ENCODE measurements at regions not wholly inside any gene's neighbourhood (a gene's known extent, or its start where the extent isn't known, plus 50 kb on each side); places are given as distances from the start of the nearest gene placed in this dataset.
"Not testable (repeated sequence)": the region's sequence is repeated elsewhere in the genome, so short reads cannot be mapped to it uniquely, and the experiment has no call there.

DNA sequence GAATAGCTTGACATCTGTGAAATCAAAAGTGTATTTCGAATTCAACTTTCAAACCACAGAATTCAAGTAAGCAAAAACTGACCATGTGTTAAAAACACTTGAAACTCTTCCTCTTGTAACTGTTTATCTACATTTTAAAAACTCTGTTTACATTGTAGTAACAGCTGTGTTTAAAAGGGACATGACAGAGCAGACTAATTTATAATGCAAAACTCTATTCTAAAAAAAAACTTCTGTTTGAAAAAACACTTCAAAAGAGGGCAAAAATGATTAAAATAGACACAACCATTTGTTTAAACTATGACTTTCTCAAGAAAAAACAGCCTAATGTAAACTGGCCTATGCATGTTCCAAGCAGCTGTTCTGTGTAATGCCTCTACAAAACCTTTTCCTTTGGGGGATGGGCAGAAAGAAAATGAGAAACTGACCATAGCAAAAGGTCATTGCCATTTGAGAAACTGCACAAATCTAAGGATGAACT lies 149.1 kb upstream of the HMGA2 start:
- no peak for DNase-seq (ENCODE audit: low spot score)

DNA sequence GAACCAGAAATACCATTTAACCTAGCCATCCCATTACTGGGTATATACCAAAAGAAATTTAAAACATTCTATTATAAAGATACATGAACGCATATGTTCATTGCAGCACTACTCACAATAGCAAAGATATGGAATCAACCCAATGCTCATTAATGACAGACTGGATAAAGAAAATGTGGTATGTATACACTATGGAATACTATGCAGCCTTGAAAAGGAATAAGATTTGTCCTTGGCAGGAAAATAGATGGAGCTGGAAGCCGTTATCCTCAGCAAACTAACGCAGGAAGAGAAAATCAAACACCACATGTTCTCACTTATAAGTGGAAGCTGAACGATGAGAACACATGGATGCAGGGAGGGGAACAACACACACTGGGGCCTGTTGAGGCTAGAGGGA lies 146.1 kb upstream of the HMGA2 start:
- not testable (repeated sequence) for DNase-seq (ENCODE audit: low spot score)

GRCh38 chr12:65681226-65681625 lies 143.1 kb upstream of the HMGA2 start:
- no peak for DNase-seq (ENCODE audit: low spot score)

DNA sequence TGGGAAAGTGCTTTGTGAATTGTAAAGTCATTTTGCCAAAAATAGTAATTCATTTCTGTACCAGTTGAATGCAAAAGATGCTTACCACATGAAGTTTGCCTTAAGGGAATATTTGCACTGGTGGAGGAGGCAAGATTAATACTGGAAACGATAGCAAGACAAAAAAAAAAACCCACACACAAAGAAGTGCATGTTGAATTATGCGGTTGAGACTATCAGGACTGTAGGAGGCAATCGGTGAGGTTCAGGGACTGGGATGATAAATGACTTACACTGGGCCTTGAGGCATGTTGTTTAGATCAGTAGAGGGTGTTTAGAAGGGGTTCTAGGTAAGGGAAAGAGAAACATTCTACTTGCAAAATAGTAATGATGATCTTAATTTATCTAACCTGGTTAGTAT lies 142.2 kb upstream of the HMGA2 start:
- no peak for DNase-seq (ENCODE audit: low spot score)

- DNase-seq (ENCODE audit: low spot score) = no peak
These were observed 139.4 kb upstream of the HMGA2 start for GRCh38 chr12:65684906-65685305.

GRCh38 chr12:65685514-65685913 lies 138.8 kb upstream of the HMGA2 start:
- DNase-seq (ENCODE audit: low spot score) = no peak

DNA sequence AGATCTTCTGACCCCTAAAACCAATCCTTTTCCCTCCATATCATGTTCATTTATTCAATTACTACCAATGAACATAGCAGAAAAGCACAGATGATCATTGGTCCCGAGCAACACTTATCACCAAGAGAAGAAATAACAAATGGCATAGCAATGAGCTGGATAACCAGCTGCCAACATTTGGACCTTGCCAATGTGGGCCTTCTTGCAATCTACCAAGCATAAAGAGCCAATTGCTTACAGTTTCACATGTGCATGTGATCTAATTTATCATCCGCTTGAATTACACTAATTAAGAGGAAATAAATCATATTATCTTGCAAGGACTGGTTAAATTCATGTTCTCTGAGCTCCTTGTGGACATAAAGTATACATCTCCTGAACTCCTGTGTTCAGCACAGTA lies 134.8 kb upstream of the HMGA2 start:
- DNase-seq (ENCODE audit: low spot score) = no peak

GRCh38 chr12:65690477-65690876 lies 133.8 kb upstream of the HMGA2 start:
- no peak for DNase-seq (ENCODE audit: low spot score)

GRCh38 chr12:65694130-65694529 lies 130.2 kb upstream of the HMGA2 start:
- DNase-seq (ENCODE audit: low spot score) = no peak

GRCh38 chr12:65695113-65695865 lies 129.0 kb upstream of the HMGA2 start:
- peak; percentile 15 for DNase-seq (ENCODE audit: low spot score)

- DNase-seq (ENCODE audit: low spot score) = no peak
These were observed 128.1 kb upstream of the HMGA2 start for GRCh38 chr12:65696227-65696626.

- DNase-seq (ENCODE audit: low spot score) = peak; percentile 15
These were observed 125.0 kb upstream of the HMGA2 start for GRCh38 chr12:65699251-65699650.

DNA sequence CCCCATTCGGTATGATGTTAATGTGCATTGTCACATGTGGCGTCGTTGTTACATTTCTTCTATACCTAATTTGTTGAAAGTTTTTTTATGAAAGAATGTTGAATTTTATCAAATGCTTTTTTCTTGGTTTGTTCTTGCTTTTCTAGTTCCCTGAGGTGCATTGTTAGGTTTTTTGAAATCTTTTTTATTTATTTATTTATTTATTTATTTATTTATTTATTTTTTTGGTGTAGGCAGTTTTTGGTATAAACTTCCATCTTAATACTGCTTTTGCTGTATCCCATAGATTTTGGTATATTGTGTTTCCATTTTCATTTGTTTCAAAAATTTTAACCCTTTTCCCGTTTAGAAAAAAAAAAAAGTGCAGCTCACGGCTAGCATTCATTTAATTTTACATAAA lies 121.1 kb upstream of the HMGA2 start:
- DNase-seq (ENCODE audit: low spot score) = no peak

GRCh38 chr12:65705380-65705876 lies 118.9 kb upstream of the HMGA2 start:
- DNase-seq (ENCODE audit: low spot score) = no peak

DNA sequence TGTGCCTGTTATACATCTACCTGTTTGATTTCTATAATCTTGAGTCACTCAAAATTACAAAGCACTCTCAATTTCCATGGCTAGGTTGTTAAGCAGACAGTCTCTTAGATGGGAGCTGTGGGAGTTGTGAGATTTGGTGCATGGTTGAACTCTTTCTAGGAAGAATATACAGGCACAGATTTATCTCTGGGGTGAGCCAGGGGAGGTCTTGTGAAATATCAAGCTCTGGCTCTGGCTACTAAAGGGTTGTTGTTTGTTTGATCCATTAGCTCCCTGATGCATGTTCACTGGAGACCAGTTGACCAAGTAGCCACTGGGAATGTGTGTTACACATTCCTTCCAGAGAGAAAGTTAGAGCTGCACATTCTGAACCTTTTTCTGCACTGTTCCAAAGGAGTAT lies 117.2 kb upstream of the HMGA2 start:
- no peak for DNase-seq (ENCODE audit: low spot score)

DNA sequence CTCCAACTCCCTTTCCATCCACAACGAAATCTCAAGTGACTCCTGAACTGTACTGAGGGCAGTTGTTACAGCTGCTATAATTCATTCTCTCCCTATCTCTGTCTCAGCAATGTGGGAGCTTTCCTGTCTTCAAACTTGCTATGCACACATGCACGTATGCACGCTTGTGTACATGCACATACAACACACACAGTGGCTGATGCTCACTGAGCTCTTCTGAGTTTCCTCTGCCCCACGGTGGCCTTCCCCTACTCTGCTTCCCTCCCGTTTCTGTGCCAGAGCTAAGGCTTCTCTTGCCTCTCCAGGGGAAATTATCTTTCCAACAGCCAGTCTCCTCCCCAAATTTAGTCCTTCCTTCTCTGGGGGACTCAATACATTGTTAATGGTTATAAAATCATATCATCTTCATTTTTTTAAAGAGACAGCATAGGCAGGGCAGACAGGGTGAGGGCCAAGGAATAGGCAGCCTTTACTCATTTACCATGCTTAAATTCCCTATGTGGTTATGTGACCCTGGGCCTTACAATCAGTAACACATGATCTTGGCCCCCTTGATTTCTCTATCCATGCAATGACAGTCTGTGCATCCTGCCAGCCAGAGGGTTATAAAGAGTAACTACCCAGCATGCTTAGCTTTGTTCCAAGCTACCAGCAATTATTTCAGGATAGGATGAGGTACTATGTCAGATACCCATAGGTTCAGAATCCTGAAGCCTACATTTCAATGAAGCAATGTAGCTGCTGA lies 111.9 kb upstream of the HMGA2 start:
- DNase-seq (ENCODE audit: low spot score) = no peak

- DNase-seq (ENCODE audit: low spot score) = no peak
These were observed 108.3 kb upstream of the HMGA2 start for GRCh38 chr12:65715961-65716360.

DNA sequence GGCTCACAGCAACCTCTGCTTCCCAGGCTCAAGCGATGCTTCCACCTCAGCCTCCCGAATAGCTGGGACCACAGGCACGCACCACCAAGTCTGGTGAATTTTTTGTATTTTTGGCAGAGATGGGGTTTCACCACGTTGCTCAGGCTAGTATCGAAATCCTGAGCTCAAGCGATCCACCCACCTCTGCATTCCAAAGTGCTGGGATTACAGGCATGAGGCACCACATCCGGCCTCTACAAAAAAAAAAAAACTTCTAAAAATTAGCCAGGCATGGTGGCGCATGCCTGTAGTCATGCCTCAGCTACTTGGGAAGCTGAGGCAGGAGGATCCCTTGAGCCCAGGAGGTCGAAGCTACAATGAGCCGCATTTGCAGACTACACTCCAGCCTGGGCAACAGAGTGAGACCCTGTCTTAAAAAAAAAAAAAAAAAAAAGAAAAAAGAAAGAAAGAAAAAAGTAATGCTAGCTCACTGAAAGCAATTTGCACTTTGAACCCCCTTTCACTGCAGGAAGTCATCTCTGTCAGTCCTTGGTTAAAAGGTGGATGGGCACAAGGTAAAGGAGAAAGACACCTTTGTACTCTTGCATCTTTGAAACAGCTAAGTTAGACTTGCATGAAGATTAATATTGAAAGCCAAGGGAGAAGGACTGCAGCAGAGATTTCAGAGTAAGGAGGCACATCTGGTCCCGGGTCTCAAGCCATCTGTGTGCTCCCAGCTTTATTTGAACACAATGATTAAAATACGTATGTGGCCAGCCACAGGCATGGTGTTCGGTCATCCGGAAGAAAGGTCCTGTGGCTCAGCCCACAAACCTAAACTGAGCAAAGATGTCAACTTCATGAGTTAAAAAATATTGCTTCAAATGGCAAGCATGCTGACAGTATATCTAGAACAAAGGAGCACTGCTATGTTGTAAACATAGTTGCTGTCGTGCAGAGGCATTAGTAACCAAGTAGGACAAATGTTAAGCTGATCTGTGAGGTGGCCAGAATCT lies 103.8 kb upstream of the HMGA2 start:
- no peak for DNase-seq (ENCODE audit: low spot score)

DNA sequence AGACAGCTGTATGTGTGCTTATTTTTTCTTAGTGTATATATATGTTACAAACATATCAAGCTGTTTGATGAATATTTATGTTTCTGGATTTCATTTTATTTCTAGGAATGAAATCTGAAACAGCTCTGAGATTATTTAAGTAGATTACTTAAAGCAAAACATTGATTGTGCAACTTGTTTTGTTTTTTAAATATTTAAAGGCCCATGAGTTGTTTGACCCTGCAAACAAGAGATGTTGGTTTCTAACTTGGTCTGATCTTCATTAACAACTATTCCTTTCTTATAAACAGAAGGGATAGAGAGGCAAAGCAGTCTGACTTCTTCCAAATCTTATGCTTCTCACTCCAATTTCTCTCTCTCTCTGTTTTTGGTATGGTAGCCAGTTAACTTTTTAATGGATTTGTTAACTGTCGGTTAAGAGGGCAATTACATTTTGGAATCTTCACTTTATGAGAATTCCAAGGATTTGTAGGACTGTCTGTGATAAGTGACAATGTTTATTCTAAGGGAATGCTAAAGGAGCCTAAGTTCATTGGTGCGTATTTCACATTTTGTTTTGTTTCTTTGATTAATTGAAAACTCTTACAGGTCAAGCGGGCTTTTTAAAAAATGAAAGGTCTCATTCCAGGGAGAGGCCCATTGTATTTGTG lies 102.6 kb upstream of the HMGA2 start:
- DNase-seq (ENCODE audit: low spot score) = no peak

DNA sequence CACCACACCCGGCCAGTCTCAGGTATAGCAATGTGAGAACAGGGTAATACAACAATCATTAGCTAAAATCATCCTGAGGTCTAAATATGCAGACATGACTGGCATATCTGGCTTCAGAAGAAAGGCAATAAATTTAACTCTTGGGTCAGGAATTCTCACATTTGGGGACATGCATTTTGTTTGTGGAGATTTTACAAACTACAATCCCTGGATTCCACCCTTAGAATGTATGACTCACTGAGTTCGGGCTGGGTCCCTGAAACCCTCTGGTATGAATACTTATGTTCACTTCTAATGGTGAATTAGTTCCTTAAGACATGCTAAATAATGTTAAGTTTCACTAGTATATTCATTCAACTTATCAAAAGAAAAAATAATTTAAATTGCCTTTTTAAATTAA lies 98.9 kb upstream of the HMGA2 start:
- no peak for DNase-seq (ENCODE audit: low spot score)

GRCh38 chr12:65728455-65728847 lies 95.8 kb upstream of the HMGA2 start:
- peak; percentile 17 for DNase-seq (ENCODE audit: low spot score)
